Astrocyte (in vitro differentiated cells and primary cell): ENCODE measurements at regions not wholly inside any gene's neighbourhood (a gene's known extent, or its start where the extent isn't known, plus 50 kb on each side); places are given as distances from the start of the nearest gene placed in this dataset.

Experiments used
- DNase-seq: peaks from one replicate; pipeline ENCODE4 v3.0.0-alpha.2; 2010; ENCODE audit warnings: low read depth
- FAIRE-seq: peaks from 2 replicates; lab custom pipeline; 2011; peaks lifted over from hg19 to GRCh38; lab: Jason Lieb, UNC
- H2AFZ ChIP-seq: 2 replicates; pipeline ENCODE4 v1.6.0; 2012; ENCODE audit warnings: low read depth, low read length, inconsistent platforms
- H3K27ac ChIP-seq: 2 replicates; pipeline ENCODE4 v1.5.1; 2011; ENCODE audit warnings: low read depth, low read length, inconsistent platforms
- H3K27me3 ChIP-seq: 2 replicates; pipeline ENCODE4 v1.6.0; 2011; ENCODE audit warnings: low read length, inconsistent platforms; ENCODE audit not compliant: insufficient read depth
- H3K36me3 ChIP-seq: 2 replicates; pipeline ENCODE4 v1.5.1; 2011; ENCODE audit warnings: low read length, inconsistent platforms; ENCODE audit not compliant: insufficient read depth
- H3K4me1 ChIP-seq: 2 replicates; pipeline ENCODE4 v1.5.1; 2011; ENCODE audit warnings: low read length, inconsistent platforms; ENCODE audit not compliant: insufficient read depth
- H3K4me2 ChIP-seq: 2 replicates; pipeline ENCODE4 v1.6.0; 2012; ENCODE audit warnings: low read length, inconsistent platforms
- H3K4me3 ChIP-seq: 2 replicates; pipeline ENCODE4 v1.5.1; 2011; ENCODE audit warnings: low read depth, mild to moderate bottlenecking, low read length, inconsistent platforms; ENCODE audit not compliant: insufficient read depth
- H3K79me2 ChIP-seq: 2 replicates; pipeline ENCODE4 v1.6.0; 2012; ENCODE audit warnings: mild to moderate bottlenecking, low read length, inconsistent platforms; ENCODE audit not compliant: insufficient read depth
- H3K9ac ChIP-seq: 2 replicates; pipeline ENCODE4 v1.6.0; 2012; ENCODE audit warnings: mild to moderate bottlenecking, low read length, inconsistent platforms
- H3K9me3 ChIP-seq: 2 replicates; pipeline ENCODE4 v1.5.1; 2012; ENCODE audit warnings: low read depth, mild to moderate bottlenecking, low read length, inconsistent platforms; ENCODE audit not compliant: insufficient read depth
- H4K20me1 ChIP-seq: 2 replicates; pipeline ENCODE4 v1.6.0; 2012; ENCODE audit warnings: low read length, inconsistent platforms; ENCODE audit not compliant: insufficient read depth
- H3K27ac Mint-ChIP-seq: one replicate; pipeline ENCODE4 v1.8.0; 2021; ENCODE audit warnings: mild to moderate bottlenecking, mixed read lengths; ENCODE audit not compliant: unreplicated experiment
- H3K27me3 Mint-ChIP-seq: one replicate; pipeline ENCODE4 v1.8.0; 2021; ENCODE audit warnings: low read depth, mixed read lengths; ENCODE audit not compliant: unreplicated experiment
- H3K36me3 Mint-ChIP-seq: one replicate; pipeline ENCODE4 v1.8.0; 2021; ENCODE audit warnings: low read depth, mixed read lengths; ENCODE audit not compliant: unreplicated experiment
- H3K4me1 Mint-ChIP-seq: one replicate; pipeline ENCODE4 v1.8.0; 2021; ENCODE audit warnings: low read depth, mixed read lengths; ENCODE audit not compliant: unreplicated experiment
- H3K4me3 Mint-ChIP-seq: one replicate; pipeline ENCODE4 v1.8.0; 2021; ENCODE audit warnings: mild to moderate bottlenecking, moderate library complexity, mixed read lengths; ENCODE audit not compliant: unreplicated experiment
- H3K9me3 Mint-ChIP-seq: one replicate; pipeline ENCODE4 v1.8.0; 2021; ENCODE audit warnings: mild to moderate bottlenecking, mixed read lengths; ENCODE audit not compliant: unreplicated experiment
- EZH2 ChIP-seq: IDR thresholded peaks from 2 replicates; pipeline ENCODE4 v1.6.1; 2012; ENCODE audit warnings: mild to moderate bottlenecking, low read length, inconsistent platforms; ENCODE audit not compliant: insufficient read depth
- TF ChIP-seq, protein P1 (sequence below): IDR thresholded peaks from 2 replicates; pipeline ENCODE4 v1.5.1; 2011; ENCODE audit warnings: low read depth, mild to moderate bottlenecking, inconsistent platforms, low read length, moderate library complexity; ENCODE audit not compliant: insufficient read depth

DNA sequence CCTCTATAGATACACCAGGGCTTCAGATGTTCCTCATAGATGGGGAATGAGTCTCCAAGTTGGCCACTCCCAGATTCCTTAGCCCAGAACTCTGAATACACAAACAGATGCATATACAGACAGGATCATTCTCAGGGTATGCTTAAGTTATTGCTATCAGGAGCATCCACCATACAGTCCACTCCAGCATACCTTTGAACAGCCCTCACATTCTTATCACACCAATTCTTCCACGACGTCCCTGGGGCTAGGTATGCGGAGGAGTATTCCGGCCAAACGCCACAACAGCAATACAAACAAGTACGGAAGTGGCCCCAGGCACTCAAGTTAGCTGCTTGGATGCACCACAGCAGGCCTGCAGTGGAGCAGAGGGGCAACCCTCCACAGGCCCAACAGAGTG, 312.5 kb upstream of the CHAC2 start:
- Histone ChIP-seq H3K9ac (no peak overlapping the region), H3K9me3 (no peaks in the 10 kb centered on the region), H3K36me3 (no peaks in the 10 kb centered on the region), H3K4me3 (no peak overlapping the region), H3K79me2 (no peaks in the 10 kb centered on the region), H3K27ac (no peak overlapping the region), H4K20me1 (no peaks in the 10 kb centered on the region), H3K4me1 (no peaks in the 10 kb centered on the region), H3K4me2 (no peak overlapping the region), H2AFZ (no peak overlapping the region), H3K27me3 (no peaks in the 10 kb centered on the region)
- FAIRE-seq, result no peak
- DNase-seq, result no peak
- no peaks in the 10 kb centered on the region for H3K4me1 Mint-ChIP-seq
- H3K27me3 Mint-ChIP-seq, result peaks cover 5% of the 10 kb centered on the region
- H3K9me3 Mint-ChIP-seq, result no peaks in the 10 kb centered on the region
- no peak overlapping the region for H3K4me3 Mint-ChIP-seq
- no peak for TF ChIP-seq EZH2
- TF ChIP-seq, protein P1, sequence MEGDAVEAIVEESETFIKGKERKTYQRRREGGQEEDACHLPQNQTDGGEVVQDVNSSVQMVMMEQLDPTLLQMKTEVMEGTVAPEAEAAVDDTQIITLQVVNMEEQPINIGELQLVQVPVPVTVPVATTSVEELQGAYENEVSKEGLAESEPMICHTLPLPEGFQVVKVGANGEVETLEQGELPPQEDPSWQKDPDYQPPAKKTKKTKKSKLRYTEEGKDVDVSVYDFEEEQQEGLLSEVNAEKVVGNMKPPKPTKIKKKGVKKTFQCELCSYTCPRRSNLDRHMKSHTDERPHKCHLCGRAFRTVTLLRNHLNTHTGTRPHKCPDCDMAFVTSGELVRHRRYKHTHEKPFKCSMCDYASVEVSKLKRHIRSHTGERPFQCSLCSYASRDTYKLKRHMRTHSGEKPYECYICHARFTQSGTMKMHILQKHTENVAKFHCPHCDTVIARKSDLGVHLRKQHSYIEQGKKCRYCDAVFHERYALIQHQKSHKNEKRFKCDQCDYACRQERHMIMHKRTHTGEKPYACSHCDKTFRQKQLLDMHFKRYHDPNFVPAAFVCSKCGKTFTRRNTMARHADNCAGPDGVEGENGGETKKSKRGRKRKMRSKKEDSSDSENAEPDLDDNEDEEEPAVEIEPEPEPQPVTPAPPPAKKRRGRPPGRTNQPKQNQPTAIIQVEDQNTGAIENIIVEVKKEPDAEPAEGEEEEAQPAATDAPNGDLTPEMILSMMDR, result no peak
- no peaks in the 10 kb centered on the region for H3K36me3 Mint-ChIP-seq
- no peak overlapping the region for H3K27ac Mint-ChIP-seq

DNA sequence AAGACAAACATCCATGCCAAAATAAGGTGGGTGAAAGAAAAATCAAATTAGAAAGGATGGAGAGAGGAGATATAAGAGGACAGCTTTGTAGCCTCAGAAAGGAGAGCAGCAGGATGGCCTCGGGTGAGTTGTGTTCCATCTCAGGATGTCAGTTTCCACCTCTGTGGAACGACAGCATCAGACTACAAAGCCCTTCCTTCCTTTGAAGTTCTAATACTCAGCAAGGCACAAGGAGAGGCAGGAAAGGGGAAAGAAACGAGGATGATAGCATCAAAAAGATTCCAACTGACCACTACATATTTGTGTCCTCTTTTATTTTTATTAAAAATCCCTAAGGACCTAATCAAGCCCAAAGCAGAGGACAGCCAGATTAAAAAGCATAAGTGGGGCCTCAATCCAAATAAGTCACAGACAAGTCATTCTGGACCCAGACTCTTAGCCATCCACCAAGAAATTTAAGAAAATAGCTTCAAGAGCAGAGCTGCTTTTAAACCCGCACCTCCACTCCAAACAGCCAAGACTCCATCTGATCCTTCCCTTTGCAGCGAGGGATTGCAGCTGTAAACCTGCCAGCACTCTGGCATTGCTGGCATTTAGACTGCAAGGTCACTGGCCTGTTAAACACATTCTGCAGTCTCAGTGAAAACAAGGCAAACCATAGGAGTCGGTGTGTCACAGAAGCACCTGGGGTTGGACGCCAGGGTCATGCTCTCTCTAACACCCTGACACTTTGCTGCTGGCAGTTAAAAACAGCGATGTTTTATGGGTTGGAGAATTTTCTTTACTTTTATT, 314.5 kb upstream of the CHAC2 start:
- H3K4me1 Mint-ChIP-seq, result no peaks in the 10 kb centered on the region
- Histone ChIP-seq H3K27me3 (no peaks in the 10 kb centered on the region), H2AFZ (no peak overlapping the region), H3K9me3 (no peaks in the 10 kb centered on the region), H3K79me2 (no peaks in the 10 kb centered on the region), H3K36me3 (no peaks in the 10 kb centered on the region), H4K20me1 (no peaks in the 10 kb centered on the region), H3K27ac (no peak overlapping the region), H3K4me2 (no peak overlapping the region), H3K9ac (no peak overlapping the region), H3K4me1 (no peaks in the 10 kb centered on the region), H3K4me3 (no peak overlapping the region)
- FAIRE-seq (no peak), DNase-seq (no peak)
- no peaks in the 10 kb centered on the region for H3K9me3 Mint-ChIP-seq
- H3K36me3 Mint-ChIP-seq, result no peaks in the 10 kb centered on the region
- TF ChIP-seq EZH2, result no peak
- TF ChIP-seq, protein P1, result no peak
- H3K27ac Mint-ChIP-seq, result no peak overlapping the region
- H3K27me3 Mint-ChIP-seq, result peaks cover 3% of the 10 kb centered on the region
- no peak overlapping the region for H3K4me3 Mint-ChIP-seq

DNA sequence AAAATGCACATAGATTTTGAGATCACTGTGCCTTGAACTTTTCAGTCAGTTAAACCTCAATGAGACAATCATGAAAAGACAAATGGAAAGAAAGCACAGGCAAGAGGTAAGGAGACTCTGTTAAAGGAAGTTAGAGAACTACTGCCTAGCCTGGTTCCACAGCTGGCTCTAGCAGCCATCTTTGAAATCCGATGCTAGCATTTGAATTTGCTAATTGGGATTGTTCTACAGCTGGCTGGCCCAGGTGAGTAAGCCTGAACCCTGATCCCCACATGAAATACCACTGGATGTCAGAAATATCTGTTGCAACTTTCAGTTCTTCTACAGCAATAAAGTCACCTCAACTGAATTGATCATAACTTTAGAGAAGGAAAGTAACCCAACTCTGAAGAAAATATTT, 315.2 kb upstream of the CHAC2 start:
- H3K9me3 ChIP-seq, result no peaks in the 10 kb centered on the region
- TF ChIP-seq EZH2, result no peak
- TF ChIP-seq, protein P1, result no peak
- H3K4me2 ChIP-seq, result no peak overlapping the region
- no peaks in the 10 kb centered on the region for H3K4me1 Mint-ChIP-seq
- DNase-seq (no peak), FAIRE-seq (no peak)
- no peak overlapping the region for H3K4me3 Mint-ChIP-seq
- no peaks in the 10 kb centered on the region for H3K4me1 ChIP-seq
- H2AFZ ChIP-seq, result no peak overlapping the region
- H3K27me3 Mint-ChIP-seq, result peaks cover 3% of the 10 kb centered on the region
- H3K36me3 Mint-ChIP-seq, result no peaks in the 10 kb centered on the region
- H3K27ac ChIP-seq, result no peak overlapping the region
- H3K4me3 ChIP-seq, result no peak overlapping the region
- no peaks in the 10 kb centered on the region for H3K79me2 ChIP-seq
- no peaks in the 10 kb centered on the region for H3K27me3 ChIP-seq
- no peaks in the 10 kb centered on the region for H3K9me3 Mint-ChIP-seq
- H3K36me3 ChIP-seq, result no peaks in the 10 kb centered on the region
- H4K20me1 ChIP-seq, result no peaks in the 10 kb centered on the region
- H3K9ac ChIP-seq, result no peak overlapping the region
- H3K27ac Mint-ChIP-seq, result no peak overlapping the region
